AG04450 (cell line): ENCODE measurements at regions not wholly inside any gene's neighbourhood (a gene's known extent, or its start where the extent isn't known, plus 50 kb on each side); places are given as distances from the start of the nearest gene placed in this dataset.

ENCODE experiments used
- CTCF ChIA-PET: fragments of 300-600, 350-600 bp; formaldehyde crosslinking; extraction: SDS; loops from one replicate; lab custom pipeline; 2022; ENCODE audit warnings: antibody characterized with exemption, inconsistent platforms; lab: Charles Lee
- POLR2A ChIA-PET: fragments of 350-600 bp; formaldehyde crosslinking; extraction: SDS; loops from one replicate; lab custom pipeline; 2021; ENCODE audit warnings: antibody characterized with exemption, inconsistent platforms; lab: Yijun Ruan, JAX
- DNase-seq: peaks from one replicate; pipeline ENCODE4 v3.0.0-alpha.2; 2011; ENCODE audit warnings: low read depth, low spot score
- H3K27ac ChIP-seq: one replicate; pipeline ENCODE4 v1.5.1; 2012; ENCODE audit warnings: low read depth, low read length, control low read depth
- H3K27me3 ChIP-seq: one replicate; pipeline ENCODE4 v1.6.0; 2012; ENCODE audit warnings: low read length; ENCODE audit not compliant: control insufficient read depth, insufficient read depth
- H3K4me3 ChIP-seq: 2 replicates; pipeline ENCODE4 v1.5.1; 2011; ENCODE audit warnings: mild to moderate bottlenecking, low read depth, low read length, control low read depth
- H3K9me3 ChIP-seq: 2 replicates; pipeline ENCODE4 v1.5.1; 2012; ENCODE audit warnings: low read length; ENCODE audit not compliant: control insufficient read depth, insufficient read depth
- CTCF ChIP-seq: IDR thresholded peaks from 2 replicates; pipeline ENCODE4 v1.5.1; 2011; ENCODE audit warnings: low read depth, low read length, control low read depth, inconsistent platforms

- ChIA-PET POLR2A (no interaction called here), CTCF (no interaction called here)
- H3K27ac ChIP-seq = no peak overlapping the region
- no peak overlapping the region for H3K4me3 ChIP-seq
- H3K9me3 ChIP-seq = no peaks in the 10 kb centered on the region
- DNase-seq = no peak
- H3K27me3 ChIP-seq = no peaks in the 10 kb centered on the region
- no peak for TF ChIP-seq CTCF
These were observed 1845.6 kb upstream of the PIK3C3 start for GRCh38 chr18:40109252-40110049.

- ChIA-PET CTCF (no interaction called here), POLR2A (no interaction called here)
- no peak overlapping the region for H3K27ac ChIP-seq
- DNase-seq = no peak
- H3K9me3 ChIP-seq = no peaks in the 10 kb centered on the region
- no peak overlapping the region for H3K4me3 ChIP-seq
- no peaks in the 10 kb centered on the region for H3K27me3 ChIP-seq
- no peak for TF ChIP-seq CTCF
These were observed 1846.4 kb upstream of the PIK3C3 start for GRCh38 chr18:40108596-40108995.

GRCh38 chr18:40102903-40103302 lies 1852.1 kb upstream of the PIK3C3 start:
- ChIA-PET CTCF (no interaction called here), POLR2A (no interaction called here)
- Histone ChIP-seq H3K27ac (no peak overlapping the region), H3K9me3 (no peaks in the 10 kb centered on the region), H3K4me3 (no peak overlapping the region), H3K27me3 (no peaks in the 10 kb centered on the region)
- no peak for TF ChIP-seq CTCF
- DNase-seq = no peak

- ChIA-PET POLR2A (no interaction called here), CTCF (no interaction called here)
These were observed 1855.4 kb upstream of the PIK3C3 start for GRCh38 chr18:40099641-40100040.

More at GRCh38 chr18:40099641-40100040, 1855.4 kb upstream of the PIK3C3 start:
- H3K4me3 ChIP-seq = no peak overlapping the region
- no peak for TF ChIP-seq CTCF
- no peaks in the 10 kb centered on the region for H3K27me3 ChIP-seq
- no peak for DNase-seq
- H3K9me3 ChIP-seq = no peaks in the 10 kb centered on the region
- H3K27ac ChIP-seq = no peak overlapping the region
